Stimulated activated effector memory CD8-positive, alpha-beta T cell treated with anti-CD3 and anti-CD28 coated beads, Interleukin-12 subunit alpha, Interleukin-12 subunit beta, amount 100 ng/mL, for 72 hours (primary cell): ENCODE measurements at regions not wholly inside any gene's neighbourhood (a gene's known extent, or its start where the extent isn't known, plus 50 kb on each side); places are given as distances from the start of the nearest gene placed in this dataset.
A peak's percentile ranks its signal among the peaks of the same experiment; 100 is the strongest.

Experiments
- ATAC-seq: fragments of 150-1000 bp; cut with Tn5 transposase; 2 replicates; pipeline ENCODE4 v1.10.0; 2021
- DNase-seq, 2 donors: peaks; one replicate each; pipeline ENCODE4 v3.0.0; 2021 to 2022; ENCODE audit warnings: low spot score in 2 of 2
- H3K27ac Mint-ChIP-seq: one replicate; pipeline ENCODE4 v1.8.0; 2022; ENCODE audit warnings: mild to moderate bottlenecking, mixed read lengths
- H3K36me3 Mint-ChIP-seq: one replicate; pipeline ENCODE4 v1.8.0; 2022; ENCODE audit warnings: mild to moderate bottlenecking, mixed read lengths
- H3K4me1 Mint-ChIP-seq: one replicate; pipeline ENCODE4 v1.8.0; 2022; ENCODE audit warnings: mixed read lengths
- H3K4me3 Mint-ChIP-seq: one replicate; pipeline ENCODE4 v1.8.0; 2022; ENCODE audit warnings: mild to moderate bottlenecking, mixed read lengths
- H3K9me3 Mint-ChIP-seq: one replicate; pipeline ENCODE4 v1.8.0; 2022; ENCODE audit warnings: mixed read lengths

- H3K4me3 Mint-ChIP-seq, result no peak overlapping the region
- H3K27ac Mint-ChIP-seq, result no peak overlapping the region
- H3K36me3 Mint-ChIP-seq, result no peaks in the 10 kb centered on the region
- ATAC-seq (no peak), DNase-seq (no peak)
- no peaks in the 10 kb centered on the region for H3K9me3 Mint-ChIP-seq
- H3K4me1 Mint-ChIP-seq, result no peaks in the 10 kb centered on the region
Measured at GRCh38 chr4:18684932-18685331, 663.4 kb upstream of the LCORL start.

DNA sequence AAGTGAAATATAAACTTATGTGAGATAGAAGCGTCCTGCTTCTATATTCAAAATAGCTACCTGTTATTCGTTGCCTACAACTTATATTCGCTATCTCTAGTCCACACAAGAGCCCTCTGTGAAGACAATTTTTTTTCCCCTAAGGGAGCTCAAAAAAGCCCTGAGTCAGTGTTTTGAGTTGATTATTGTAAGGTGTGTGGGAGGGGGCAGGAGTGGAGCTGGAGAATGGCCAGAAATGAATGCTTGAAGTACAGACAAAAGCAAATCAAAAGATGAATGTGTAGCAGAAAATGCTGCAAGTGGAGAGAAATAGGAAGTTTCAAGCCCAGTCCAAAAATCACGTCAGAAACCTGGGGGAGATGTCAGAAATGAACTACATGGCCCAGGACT, 655.0 kb upstream of the LCORL start:
- ATAC-seq (no peak), DNase-seq (no peak)
- H3K4me3 Mint-ChIP-seq, result no peak overlapping the region
- H3K4me1 Mint-ChIP-seq, result no peaks in the 10 kb centered on the region
- H3K27ac Mint-ChIP-seq, result no peak overlapping the region
- peaks cover 2% of the 10 kb centered on the region for H3K9me3 Mint-ChIP-seq
- H3K36me3 Mint-ChIP-seq, result no peaks in the 10 kb centered on the region

DNA sequence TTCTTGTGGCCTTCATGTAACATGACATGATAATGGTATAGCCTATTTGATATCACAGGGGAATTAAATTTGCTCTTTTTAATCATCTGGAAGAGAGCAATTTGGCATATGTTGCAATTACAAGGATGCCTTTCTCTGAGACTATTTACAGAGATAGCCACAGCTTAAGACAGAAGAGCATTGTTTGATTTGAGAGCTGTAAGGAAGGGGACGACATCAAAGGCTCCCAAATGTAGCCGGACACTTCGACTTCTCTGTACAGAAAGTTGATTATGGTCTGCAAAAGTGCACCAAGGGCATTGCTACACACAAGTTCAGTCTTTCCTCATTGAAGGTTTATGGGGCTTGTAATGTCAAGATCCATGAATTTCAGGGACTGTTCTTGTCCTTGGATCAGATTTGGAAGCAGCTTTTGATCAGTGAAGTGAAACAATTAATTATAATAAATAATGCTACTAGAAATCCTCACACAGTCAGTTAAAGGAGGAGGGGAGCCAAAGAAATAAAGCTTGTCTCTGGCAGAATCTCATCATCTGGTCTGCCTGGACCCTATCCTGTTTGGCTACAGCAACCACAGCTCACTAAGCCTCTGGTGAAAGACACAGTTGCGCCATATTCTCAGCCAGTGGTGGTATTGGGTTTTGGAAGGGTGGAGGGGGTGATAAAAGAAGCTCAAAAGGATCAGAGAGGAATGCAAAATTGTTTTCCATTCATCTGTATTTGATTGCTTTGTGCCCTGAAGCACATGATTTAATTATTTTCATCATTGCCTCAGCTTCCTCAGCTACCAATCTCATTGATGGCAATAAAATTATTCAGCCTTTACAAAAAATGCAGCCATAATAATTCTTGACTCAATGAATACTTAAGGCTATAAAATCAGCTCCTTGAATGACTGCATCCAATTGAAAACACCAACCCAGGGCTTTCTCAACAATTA, 654.3 kb upstream of the LCORL start:
- Mint-ChIP-seq H3K4me3 (no peak overlapping the region), H3K9me3 (peaks cover 2% of the 10 kb centered on the region), H3K36me3 (no peaks in the 10 kb centered on the region), H3K27ac (no peak overlapping the region), H3K4me1 (no peaks in the 10 kb centered on the region)
- DNase-seq (no peak), ATAC-seq (no peak)

DNA sequence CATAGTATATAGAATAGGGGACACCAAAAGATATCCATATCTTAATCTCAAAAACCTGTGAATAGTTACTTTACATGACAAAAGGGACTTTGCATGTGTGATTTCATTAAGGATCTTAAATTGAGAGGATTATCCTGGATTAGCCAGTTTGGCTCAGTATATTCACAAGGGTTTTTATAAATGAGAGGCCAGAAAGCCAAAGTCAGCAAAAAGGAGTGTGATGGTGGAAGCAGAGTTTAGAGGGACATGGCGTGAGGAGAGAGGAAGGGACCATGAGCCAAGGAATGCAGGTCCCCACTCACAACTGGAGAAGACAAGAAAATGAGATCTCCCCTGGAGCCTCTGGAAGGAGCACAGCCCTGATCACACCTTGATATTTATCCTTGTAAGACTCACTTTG, 648.5 kb upstream of the LCORL start:
- DNase-seq (no peak), ATAC-seq (no peak)
- H3K4me3 Mint-ChIP-seq, result no peak overlapping the region
- H3K4me1 Mint-ChIP-seq, result no peaks in the 10 kb centered on the region
- no peak overlapping the region for H3K27ac Mint-ChIP-seq
- H3K36me3 Mint-ChIP-seq, result no peaks in the 10 kb centered on the region
- peaks cover 5% of the 10 kb centered on the region for H3K9me3 Mint-ChIP-seq

DNA sequence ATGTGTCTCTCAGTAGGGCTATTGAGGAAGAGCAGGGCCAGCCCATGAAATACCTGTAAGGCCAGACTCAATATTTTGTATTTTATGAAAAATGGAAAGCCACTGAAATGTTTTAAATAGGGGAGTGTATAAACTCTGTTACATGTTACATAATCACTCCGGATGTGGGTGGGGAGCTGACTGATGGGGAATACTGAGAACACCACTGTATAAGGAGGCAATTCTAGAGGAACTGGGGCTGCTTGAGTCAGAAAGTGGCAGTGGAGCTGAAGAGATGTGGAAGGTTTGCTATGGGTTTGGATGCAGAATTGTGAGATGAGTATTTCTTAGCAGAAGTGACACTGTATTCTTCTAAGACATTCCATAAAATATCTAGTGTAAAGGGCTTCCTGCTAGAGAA, 647.8 kb upstream of the LCORL start:
- Mint-ChIP-seq H3K4me3 (no peak overlapping the region), H3K27ac (no peak overlapping the region), H3K4me1 (no peaks in the 10 kb centered on the region), H3K9me3 (peaks cover 5% of the 10 kb centered on the region), H3K36me3 (no peaks in the 10 kb centered on the region)
- DNase-seq (no peak), ATAC-seq (no peak)

GRCh38 chr4:18666322-18666721, 644.8 kb upstream of the LCORL start:
- Mint-ChIP-seq H3K4me1 (no peaks in the 10 kb centered on the region), H3K9me3 (peaks cover 8% of the 10 kb centered on the region), H3K4me3 (no peak overlapping the region), H3K36me3 (no peaks in the 10 kb centered on the region), H3K27ac (no peak overlapping the region)
- ATAC-seq (no peak), DNase-seq (no peak)

- DNase-seq (no peak), ATAC-seq (no peak)
- H3K27ac Mint-ChIP-seq, result no peak overlapping the region
- no peak overlapping the region for H3K4me3 Mint-ChIP-seq
- H3K36me3 Mint-ChIP-seq, result no peaks in the 10 kb centered on the region
- H3K4me1 Mint-ChIP-seq, result no peaks in the 10 kb centered on the region
- peaks cover 8% of the 10 kb centered on the region for H3K9me3 Mint-ChIP-seq
Measured at GRCh38 chr4:18664171-18664570, 642.6 kb upstream of the LCORL start.

DNA sequence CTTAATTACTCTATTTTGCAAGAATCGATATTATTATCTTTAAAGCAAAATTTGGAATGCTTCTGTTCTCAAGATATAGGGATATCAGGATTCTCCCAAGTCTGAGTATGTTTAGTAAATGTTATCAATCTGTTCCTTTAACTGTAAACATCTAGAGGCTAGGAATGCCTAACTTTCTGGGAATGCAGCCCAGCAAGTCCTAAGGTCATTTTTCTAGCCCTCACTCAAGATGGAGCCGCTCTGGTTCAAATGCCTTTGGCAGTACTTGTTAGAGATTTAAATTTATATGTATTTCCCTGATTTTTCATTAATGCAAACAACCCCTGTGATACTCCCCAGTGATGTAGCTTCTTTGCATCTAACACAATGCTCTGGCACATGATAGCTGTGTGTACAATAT, 623.8 kb upstream of the LCORL start:
- Mint-ChIP-seq H3K36me3 (no peaks in the 10 kb centered on the region), H3K4me1 (no peaks in the 10 kb centered on the region), H3K4me3 (no peak overlapping the region), H3K9me3 (peaks cover 8% of the 10 kb centered on the region), H3K27ac (no peak overlapping the region)
- DNase-seq (no peak), ATAC-seq (no peak)

DNA sequence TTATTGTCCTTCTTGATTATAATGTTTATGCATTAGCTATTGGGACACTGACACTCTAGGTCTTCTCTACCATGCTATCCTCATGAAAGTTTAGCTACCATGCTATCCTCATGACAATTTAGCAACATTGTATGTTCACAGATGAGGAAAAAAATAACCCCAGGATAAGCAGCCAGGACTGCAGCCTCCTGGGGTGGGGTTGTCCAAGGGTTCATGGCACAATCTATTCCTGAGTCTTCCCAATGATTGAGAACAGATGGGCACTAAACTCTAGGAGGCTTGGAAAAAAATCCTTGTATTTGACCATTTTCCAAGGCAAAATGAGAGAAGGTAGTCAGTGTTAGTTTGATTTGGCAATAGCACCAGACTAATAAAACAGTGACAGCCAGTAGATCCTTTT, 619.8 kb upstream of the LCORL start:
- Mint-ChIP-seq H3K9me3 (peaks cover 2% of the 10 kb centered on the region), H3K36me3 (no peaks in the 10 kb centered on the region), H3K4me1 (no peaks in the 10 kb centered on the region), H3K27ac (no peak overlapping the region), H3K4me3 (no peak overlapping the region)
- ATAC-seq (no peak), DNase-seq (no peak)

GRCh38 chr4:18638031-18638430, 616.5 kb upstream of the LCORL start:
- DNase-seq (no peak), ATAC-seq (no peak)
- Mint-ChIP-seq H3K4me1 (no peaks in the 10 kb centered on the region), H3K9me3 (no peaks in the 10 kb centered on the region), H3K36me3 (no peaks in the 10 kb centered on the region), H3K4me3 (no peak overlapping the region), H3K27ac (no peak overlapping the region)

DNA sequence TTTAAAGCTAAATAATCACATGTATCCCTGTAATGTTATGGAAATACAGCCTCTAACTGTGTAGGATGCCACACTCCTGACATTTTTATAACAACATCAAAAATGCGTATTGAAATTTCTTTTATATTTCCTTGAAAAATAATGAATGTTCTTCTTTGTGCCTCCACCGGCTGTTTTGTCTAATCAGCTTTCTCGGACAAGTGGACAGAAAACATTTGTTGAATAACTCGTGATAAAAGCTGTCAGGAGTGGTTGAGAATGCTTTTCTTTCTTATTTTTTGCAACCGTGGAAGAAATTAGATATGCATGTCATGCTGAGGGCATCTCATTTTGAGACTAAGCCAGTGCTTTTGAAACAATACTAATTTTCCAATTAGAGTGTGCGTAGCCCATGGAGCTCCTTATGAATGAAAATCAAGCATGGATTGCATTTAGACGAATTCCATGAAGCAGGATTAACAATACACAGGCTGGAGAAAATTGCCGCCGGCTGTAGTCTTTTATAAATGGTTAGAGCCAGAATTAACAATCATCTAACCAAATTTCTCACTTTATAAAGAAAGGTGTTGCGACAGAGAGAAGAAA, 614.5 kb upstream of the LCORL start:
- no peaks in the 10 kb centered on the region for H3K36me3 Mint-ChIP-seq
- ATAC-seq (no peak), DNase-seq (no peak)
- H3K27ac Mint-ChIP-seq, result no peak overlapping the region
- no peaks in the 10 kb centered on the region for H3K9me3 Mint-ChIP-seq
- no peaks in the 10 kb centered on the region for H3K4me1 Mint-ChIP-seq
- H3K4me3 Mint-ChIP-seq, result no peak overlapping the region

DNA sequence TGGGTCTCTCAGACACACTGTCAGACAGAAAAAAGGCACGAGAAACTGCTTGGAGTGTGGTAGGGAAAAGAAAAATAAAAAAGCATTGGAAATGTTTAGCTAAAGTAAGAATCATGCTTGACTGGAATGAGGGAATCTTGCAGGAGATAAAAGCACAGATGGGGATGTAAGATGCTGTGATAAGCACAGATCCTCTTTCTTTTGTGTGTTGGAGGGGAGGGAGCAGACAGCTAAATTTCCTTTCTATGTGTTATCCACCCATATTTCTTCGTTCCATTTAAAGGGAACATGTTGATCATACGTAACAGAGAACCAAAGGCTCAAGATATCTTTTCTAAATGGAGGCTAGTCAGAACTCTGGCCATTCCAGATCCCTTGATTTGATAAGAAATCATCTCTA, 614.0 kb upstream of the LCORL start:
- Mint-ChIP-seq H3K9me3 (no peaks in the 10 kb centered on the region), H3K4me3 (no peak overlapping the region), H3K27ac (no peak overlapping the region), H3K36me3 (no peaks in the 10 kb centered on the region), H3K4me1 (no peaks in the 10 kb centered on the region)
- ATAC-seq (no peak), DNase-seq (no peak)

- Mint-ChIP-seq H3K4me3 (no peak overlapping the region), H3K36me3 (no peaks in the 10 kb centered on the region), H3K9me3 (no peaks in the 10 kb centered on the region), H3K27ac (no peak overlapping the region), H3K4me1 (no peaks in the 10 kb centered on the region)
- no peak for DNase-seq
- ATAC-seq, result no peak
Measured at GRCh38 chr4:18631586-18631985, 610.0 kb upstream of the LCORL start.

GRCh38 chr4:18630218-18631110, 608.9 kb upstream of the LCORL start:
- DNase-seq, result no peak
- Mint-ChIP-seq H3K9me3 (no peaks in the 10 kb centered on the region), H3K27ac (no peak overlapping the region), H3K4me3 (no peak overlapping the region), H3K4me1 (no peaks in the 10 kb centered on the region), H3K36me3 (no peaks in the 10 kb centered on the region)
- peak; percentile 28 for ATAC-seq

DNA sequence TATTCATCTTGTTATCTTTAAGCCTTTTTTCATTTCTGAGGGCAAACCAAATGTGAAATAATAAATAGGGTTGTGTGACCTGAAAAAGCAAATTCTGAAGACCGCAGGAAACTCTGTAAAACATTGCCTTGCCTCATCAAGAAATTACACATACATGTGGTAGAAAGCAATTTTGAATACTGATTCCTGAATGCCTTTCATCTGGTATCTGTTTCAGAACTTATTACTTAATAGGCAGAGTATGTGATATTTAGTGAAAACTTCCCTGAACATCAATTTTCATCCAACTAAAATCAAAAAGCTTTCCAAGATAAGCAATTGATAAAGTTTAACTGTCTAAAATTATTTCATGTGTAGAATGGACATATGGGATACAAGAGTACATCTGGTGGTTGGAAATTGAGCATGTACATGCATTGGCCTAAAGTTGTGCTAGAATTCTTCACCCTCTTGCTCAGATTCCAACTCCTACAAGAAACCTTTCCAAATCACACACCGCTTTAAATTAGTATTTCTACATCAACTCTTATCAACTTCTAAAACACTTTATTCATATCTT, 606.0 kb upstream of the LCORL start:
- Mint-ChIP-seq H3K27ac (no peak overlapping the region), H3K4me3 (no peak overlapping the region), H3K4me1 (no peaks in the 10 kb centered on the region), H3K9me3 (no peaks in the 10 kb centered on the region), H3K36me3 (no peaks in the 10 kb centered on the region)
- no peak for ATAC-seq
- no peak for DNase-seq
